Thoracic aorta (tissue), 2 donors: ENCODE measurements at regions not wholly inside any gene's neighbourhood (a gene's known extent, or its start where the extent isn't known, plus 50 kb on each side); places are given as distances from the start of the nearest gene placed in this dataset.

Experiments
- ATAC-seq: fragments of 150-250 bp; one replicate; pipeline ENCODE4 v1.8.0; 2017; ENCODE audit warnings: low read depth; ENCODE audit not compliant: insufficient number of reproducible peaks, low FRiP score
- DNase-seq: peaks from one replicate; pipeline ENCODE4 v3.0.0-alpha.2; 2020; ENCODE audit warnings: low spot score
- H3K27ac ChIP-seq, 2 donors: fragments of 200-600 bp; sonication (generic); 1 replicate in 1 of 2; 2 replicates in 1 of 2; pipeline ENCODE4 v1.5.1; 2016; ENCODE audit warnings: mild to moderate bottlenecking in 2 of 2, moderate library complexity in 2 of 2
- H3K27me3 ChIP-seq: fragments of 200-600 bp; sonication (generic); replicated peaks from 2 replicates; pipeline ENCODE4 v1.6.0; 2016; ENCODE audit warnings: mild to moderate bottlenecking; ENCODE audit not compliant: insufficient read depth
- H3K36me3 ChIP-seq: fragments of 200-600 bp; sonication (generic); one replicate; pipeline ENCODE4 v1.5.1; 2016
- H3K4me1 ChIP-seq, 2 donors: fragments of 200-600 bp; sonication (generic); 1 replicate in 1 of 2; 2 replicates in 1 of 2; pipeline versions ENCODE4 v1.5.1 to v1.6.0; 2016; ENCODE audit warnings: low read depth in 2 of 2, mild to moderate bottlenecking in 1 of 2; ENCODE audit not compliant: control insufficient read depth in 1 of 2
- H3K4me3 ChIP-seq: fragments of 200-600 bp; sonication (generic); 2 replicates; pipeline ENCODE4 v1.5.1; 2016; ENCODE audit warnings: mild to moderate bottlenecking
- H3K9me3 ChIP-seq: fragments of 200-600 bp; sonication (generic); 2 replicates; pipeline ENCODE4 v1.5.1; 2016
- CTCF ChIP-seq: fragments of 200-600 bp; sonication (generic); IDR thresholded peaks from one replicate; pipeline ENCODE4 v1.5.1; 2019; ENCODE audit warnings: antibody characterized with exemption

DNA sequence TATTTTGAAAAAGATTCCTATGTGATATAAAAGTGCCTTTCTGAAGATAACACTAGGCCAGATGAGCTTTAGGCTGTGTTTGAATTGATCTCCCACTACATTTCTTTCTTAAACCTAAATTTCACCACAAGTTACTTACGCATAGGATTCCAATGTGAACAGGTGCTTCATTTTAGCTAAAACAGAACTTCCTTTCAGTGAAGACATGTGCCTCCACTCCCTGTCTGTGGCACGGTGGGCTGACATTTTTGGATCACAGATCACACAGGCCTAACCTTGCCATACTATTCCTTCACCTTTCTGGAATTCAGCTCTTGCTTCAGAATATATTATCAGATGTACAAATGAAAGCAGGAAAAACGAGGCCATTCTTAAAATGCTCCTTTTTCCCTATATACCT is 231.8 kb downstream of the SAMD5 start:
- Histone ChIP-seq H3K27ac (no peak overlapping the region), H3K9me3 (no peaks in the 10 kb centered on the region), H3K4me3 (no peak overlapping the region), H3K4me1 (peaks cover 0 to 14% of the 10 kb centered on the region in 2 donors), H3K36me3 (no peaks in the 10 kb centered on the region), H3K27me3 (no peaks in the 10 kb centered on the region)
- ATAC-seq (no peak), DNase-seq (no peak)
- no peak for TF ChIP-seq CTCF

DNA sequence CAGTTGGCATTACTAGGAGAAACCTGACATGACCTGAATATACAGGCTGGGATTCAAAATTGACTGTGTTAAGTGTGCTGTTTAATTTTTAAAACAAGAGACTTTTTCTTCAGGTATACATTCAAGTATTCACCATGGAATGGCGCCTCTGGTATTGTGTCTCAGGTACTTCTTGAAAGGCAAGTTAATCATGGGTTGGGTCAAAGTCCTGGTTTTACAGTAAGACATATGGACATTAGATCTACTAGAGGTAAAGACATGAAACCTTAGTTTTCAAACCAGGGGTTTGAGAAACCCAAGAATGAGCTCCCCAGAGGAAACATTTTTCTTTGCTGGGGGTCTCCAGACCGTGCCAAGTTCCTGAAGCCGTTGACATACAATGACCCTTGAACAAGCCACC is 232.4 kb downstream of the SAMD5 start:
- no peak for DNase-seq

DNA sequence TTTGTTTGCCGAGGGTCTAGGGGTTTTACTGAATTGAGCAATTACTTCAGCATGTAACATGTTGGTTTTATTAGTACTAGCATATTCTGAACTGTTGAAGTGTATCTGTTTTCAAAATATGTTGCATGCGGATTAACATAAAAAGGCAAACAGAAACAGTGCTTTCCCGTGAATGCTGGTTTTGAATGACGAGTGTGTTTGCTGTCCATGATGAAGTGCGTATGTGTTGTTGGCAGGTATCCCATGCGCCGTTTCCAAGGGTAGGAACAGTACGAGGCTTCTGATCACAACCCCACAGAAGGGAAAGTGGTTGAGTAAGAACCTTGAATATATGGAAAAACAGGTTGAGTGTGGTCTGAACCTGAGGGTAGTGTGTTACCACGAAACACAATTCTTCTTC is 232.9 kb downstream of the SAMD5 start:
- Histone ChIP-seq H3K4me3 (no peak overlapping the region), H3K4me1 (peaks cover 0 to 14% of the 10 kb centered on the region in 2 donors), H3K27ac (no peak overlapping the region), H3K36me3 (no peaks in the 10 kb centered on the region), H3K27me3 (no peaks in the 10 kb centered on the region), H3K9me3 (no peaks in the 10 kb centered on the region)
- ATAC-seq (no peak), DNase-seq (no peak)
- TF ChIP-seq CTCF: no peak

More for the DNA sequence above, 232.4 kb downstream of the SAMD5 start:
- Histone ChIP-seq H3K27ac (no peak overlapping the region), H3K9me3 (no peaks in the 10 kb centered on the region), H3K27me3 (no peaks in the 10 kb centered on the region), H3K4me1 (peaks cover 0 to 14% of the 10 kb centered on the region in 2 donors), H3K4me3 (no peak overlapping the region), H3K36me3 (no peaks in the 10 kb centered on the region)
- no peak for ATAC-seq
- TF ChIP-seq CTCF: no peak

DNA sequence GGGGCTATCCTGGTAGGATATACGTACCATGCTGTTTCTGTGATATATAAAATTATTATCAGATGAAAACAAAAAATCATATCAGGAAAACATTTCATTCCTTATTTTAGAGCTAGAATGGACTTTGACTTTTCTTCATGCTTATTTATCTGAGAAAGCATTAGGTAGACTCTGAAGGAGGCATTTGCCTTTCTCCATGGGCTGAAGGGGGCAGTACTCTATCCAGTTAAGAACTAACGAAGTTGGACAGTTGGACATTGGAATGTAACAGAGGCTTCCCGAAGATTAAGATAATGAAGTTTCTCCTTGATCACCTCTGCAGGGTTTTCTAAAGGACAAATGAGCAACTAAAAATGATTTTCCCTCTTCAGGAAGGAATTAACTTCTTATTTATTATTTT is 233.9 kb downstream of the SAMD5 start:
- ATAC-seq: no peak
- no peak for DNase-seq
- Histone ChIP-seq H3K27ac (no peak overlapping the region), H3K4me1 (peaks cover 0 to 14% of the 10 kb centered on the region in 2 donors), H3K9me3 (no peaks in the 10 kb centered on the region), H3K4me3 (no peak overlapping the region), H3K27me3 (no peaks in the 10 kb centered on the region), H3K36me3 (no peaks in the 10 kb centered on the region)
- TF ChIP-seq CTCF: no peak

GRCh38 chr6:147744012-147744411 is 235.5 kb downstream of the SAMD5 start:
- H3K27me3 ChIP-seq: no peaks in the 10 kb centered on the region
- TF ChIP-seq CTCF: no peak
- H3K9me3 ChIP-seq: no peaks in the 10 kb centered on the region
- peaks cover 0 to 4% of the 10 kb centered on the region in 2 donors for H3K4me1 ChIP-seq
- H3K4me3 ChIP-seq: no peak overlapping the region
- DNase-seq (no peak), ATAC-seq (no peak)
- H3K36me3 ChIP-seq: no peaks in the 10 kb centered on the region
- no peak overlapping the region for H3K27ac ChIP-seq
